LNCAP (cell line): ENCODE measurements at regions not wholly inside any gene's neighbourhood (a gene's known extent, or its start where the extent isn't known, plus 50 kb on each side); places are given as distances from the start of the nearest gene placed in this dataset.

Source experiments
- CTCF ChIP-seq: fragments of 450-650 bp; IDR thresholded peaks from 2 replicates; pipeline ENCODE4 v1.5.1; 2017; ENCODE audit warnings: mild to moderate bottlenecking

GRCh38 chr10:123611243-123611642, 54.9 kb upstream of the GPR26 start:
- TF ChIP-seq CTCF = no peak

- no peak for TF ChIP-seq CTCF
Observed at GRCh38 chr10:123611876-123612275, 54.3 kb upstream of the GPR26 start.

- TF ChIP-seq CTCF = no peak
Observed at GRCh38 chr10:123613346-123613850, 52.8 kb upstream of the GPR26 start.

- no peak for TF ChIP-seq CTCF
Observed at GRCh38 chr10:123614888-123615287, 51.3 kb upstream of the GPR26 start.
